HG03039 (cell line): ENCODE measurements at regions not wholly inside any gene's neighbourhood (a gene's known extent, or its start where the extent isn't known, plus 50 kb on each side); places are given as distances from the start of the nearest gene placed in this dataset.

Experiments used
- ATAC-seq: cut with Tn5 transposase; IDR thresholded peaks from one replicate; pipeline ENCODE4 v1.9.1; 2021; ENCODE audit warnings: mild to moderate bottlenecking, moderate library complexity; ENCODE audit not compliant: unreplicated experiment

GRCh38 chr14:85479306-85479705 is 50.6 kb upstream of the FLRT2 start:
- no peak for ATAC-seq

GRCh38 chr14:85479771-85480170 is 50.2 kb upstream of the FLRT2 start:
- ATAC-seq = no peak
